PC-3 (cell line): ENCODE measurements at regions not wholly inside any gene's neighbourhood (a gene's known extent, or its start where the extent isn't known, plus 50 kb on each side); places are given as distances from the start of the nearest gene placed in this dataset.

Experiments
- EZH2 ChIP-seq: fragments of 300-600 bp; sonication (generic); IDR thresholded peaks from one replicate; pipeline ENCODE4 v1.6.1; 2017; ENCODE audit warnings: antibody characterized with exemption, mild to moderate bottlenecking, low read length; ENCODE audit not compliant: unreplicated experiment
- TF ChIP-seq, protein P1 (sequence below): fragments of 300-600 bp; sonication (generic); conservative IDR thresholded peaks from 2 replicates; pipeline ENCODE4 v1.5.1; 2017; ENCODE audit warnings: antibody characterized with exemption, low read depth, mild to moderate bottlenecking, low read length

DNA sequence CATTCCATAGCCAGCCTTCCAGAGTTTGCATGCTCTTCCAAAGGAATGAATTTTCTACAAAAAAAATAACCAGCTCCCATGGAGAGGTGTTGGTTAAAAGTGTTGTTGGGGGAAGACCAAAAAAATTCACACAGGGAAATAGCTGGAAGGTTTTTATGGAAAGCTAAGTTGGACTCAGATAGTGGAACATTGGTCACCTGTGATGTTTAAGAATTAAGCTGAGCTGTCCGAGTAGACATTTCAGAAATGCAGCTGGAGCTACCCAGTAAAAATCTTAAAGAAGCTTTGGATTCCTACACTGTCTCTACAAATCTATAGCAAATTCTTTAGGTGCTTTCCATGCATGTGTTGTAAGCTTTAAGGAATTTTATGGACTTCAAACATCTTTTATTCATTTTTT is 155.5 kb downstream of the THBS2 start:
- TF ChIP-seq, protein P1, sequence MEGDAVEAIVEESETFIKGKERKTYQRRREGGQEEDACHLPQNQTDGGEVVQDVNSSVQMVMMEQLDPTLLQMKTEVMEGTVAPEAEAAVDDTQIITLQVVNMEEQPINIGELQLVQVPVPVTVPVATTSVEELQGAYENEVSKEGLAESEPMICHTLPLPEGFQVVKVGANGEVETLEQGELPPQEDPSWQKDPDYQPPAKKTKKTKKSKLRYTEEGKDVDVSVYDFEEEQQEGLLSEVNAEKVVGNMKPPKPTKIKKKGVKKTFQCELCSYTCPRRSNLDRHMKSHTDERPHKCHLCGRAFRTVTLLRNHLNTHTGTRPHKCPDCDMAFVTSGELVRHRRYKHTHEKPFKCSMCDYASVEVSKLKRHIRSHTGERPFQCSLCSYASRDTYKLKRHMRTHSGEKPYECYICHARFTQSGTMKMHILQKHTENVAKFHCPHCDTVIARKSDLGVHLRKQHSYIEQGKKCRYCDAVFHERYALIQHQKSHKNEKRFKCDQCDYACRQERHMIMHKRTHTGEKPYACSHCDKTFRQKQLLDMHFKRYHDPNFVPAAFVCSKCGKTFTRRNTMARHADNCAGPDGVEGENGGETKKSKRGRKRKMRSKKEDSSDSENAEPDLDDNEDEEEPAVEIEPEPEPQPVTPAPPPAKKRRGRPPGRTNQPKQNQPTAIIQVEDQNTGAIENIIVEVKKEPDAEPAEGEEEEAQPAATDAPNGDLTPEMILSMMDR = no peak
- TF ChIP-seq EZH2 = no peak
